NCI-H2107 treated with DMSO at 0.1 percent for 48 hours (cell line): ENCODE measurements at regions not wholly inside any gene's neighbourhood (a gene's known extent, or its start where the extent isn't known, plus 50 kb on each side); places are given as distances from the start of the nearest gene placed in this dataset.

ENCODE experiments used
- DNase-seq: peaks from one replicate; lab custom pipeline; 2025; ENCODE audit not compliant: unreplicated experiment; lab: John Stamatoyannopoulos, UW

DNA sequence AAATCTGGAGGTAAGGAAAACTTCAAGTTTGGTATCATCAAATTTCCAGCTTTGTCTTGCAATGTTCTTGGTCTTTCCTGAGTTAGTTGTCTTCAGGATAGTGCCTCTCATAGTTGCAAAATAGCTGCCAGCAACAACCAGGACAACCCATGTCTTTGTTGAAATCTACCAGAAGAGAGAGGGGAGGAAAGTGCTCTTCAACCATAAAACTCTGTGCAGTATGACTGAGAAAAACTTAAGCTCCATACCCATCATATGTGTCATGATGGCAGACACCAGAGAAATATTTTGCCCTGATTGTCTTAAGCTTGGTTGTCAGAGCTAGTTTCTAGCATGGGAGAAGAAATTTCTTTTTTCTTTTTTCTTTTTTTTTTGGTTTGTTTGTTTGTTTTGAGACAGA is 103.3 kb downstream of the SPRY2 start:
- no peak for DNase-seq

- no peak for DNase-seq
Observed at GRCh38 chr13:80235967-80236302, 105.0 kb downstream of the SPRY2 start.

- no peak for DNase-seq
Observed at GRCh38 chr13:80235166-80235966, 105.6 kb downstream of the SPRY2 start.

- DNase-seq: no peak
Observed at GRCh38 chr13:80227645-80228044, 113.3 kb downstream of the SPRY2 start.

GRCh38 chr13:80226645-80227044 is 114.3 kb downstream of the SPRY2 start:
- DNase-seq: no peak

GRCh38 chr13:80224468-80224867 is 116.5 kb downstream of the SPRY2 start:
- DNase-seq: no peak

DNA sequence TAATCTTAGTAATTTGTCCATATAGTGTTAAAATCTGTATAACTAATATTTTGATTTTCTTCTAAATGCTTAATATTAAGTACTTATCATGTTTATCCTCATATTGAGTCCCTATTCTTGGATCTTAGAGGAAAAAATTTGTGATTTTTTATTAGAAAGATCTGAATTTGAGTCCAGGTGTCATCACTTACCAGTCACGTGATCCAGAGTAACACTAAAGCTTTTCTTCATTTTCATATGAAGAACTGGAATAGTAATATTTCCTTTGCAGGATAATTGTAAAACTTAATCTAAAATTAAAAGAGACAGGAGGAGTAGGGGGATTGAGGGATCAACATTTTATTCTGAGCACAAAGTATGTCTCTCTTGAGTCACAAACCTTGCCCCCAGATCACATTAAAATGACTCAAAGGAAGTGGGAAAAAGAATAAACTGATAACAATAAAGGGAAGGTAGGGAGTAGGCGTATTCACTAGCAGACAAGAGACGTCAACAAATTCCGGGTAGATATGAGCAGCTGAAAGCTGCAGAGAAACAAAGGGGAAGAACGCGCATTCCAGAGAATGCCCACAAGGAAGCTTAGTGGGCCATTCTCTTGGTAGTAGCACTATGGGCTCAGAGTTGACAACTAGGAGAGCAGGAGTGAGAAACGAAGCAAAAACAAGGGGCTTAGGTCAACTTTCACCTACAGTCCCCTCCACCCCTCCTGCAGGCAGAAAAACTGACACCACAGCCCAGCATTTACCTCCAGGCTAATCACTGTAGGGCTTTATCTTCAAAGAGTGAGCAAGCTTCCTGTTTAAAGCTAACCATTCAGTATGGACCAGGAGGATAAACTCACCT is 123.1 kb downstream of the SPRY2 start:
- DNase-seq: no peak

GRCh38 chr13:80215368-80215767 is 125.6 kb downstream of the SPRY2 start:
- DNase-seq: no peak

- DNase-seq: no peak
Observed at GRCh38 chr13:80214521-80214991, 126.4 kb downstream of the SPRY2 start.

DNA sequence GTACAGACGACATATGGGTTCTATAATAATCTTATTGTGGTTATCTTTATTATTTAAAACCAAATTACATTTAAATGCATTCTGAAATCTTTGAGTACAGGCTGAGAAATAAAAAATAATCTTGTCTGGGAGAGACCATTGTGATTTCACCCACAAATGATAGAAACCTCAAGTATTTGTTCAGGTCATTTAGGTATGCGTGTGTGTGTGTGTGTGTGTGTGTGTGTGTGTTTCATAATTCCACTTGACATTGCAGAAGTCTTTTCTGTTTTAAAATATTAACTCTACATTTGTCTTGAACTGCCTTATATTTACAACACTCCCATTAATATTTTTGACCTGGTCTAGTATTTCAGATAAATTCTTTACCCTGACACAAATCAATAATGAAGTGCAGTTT is 126.9 kb downstream of the SPRY2 start:
- DNase-seq: no peak

DNA sequence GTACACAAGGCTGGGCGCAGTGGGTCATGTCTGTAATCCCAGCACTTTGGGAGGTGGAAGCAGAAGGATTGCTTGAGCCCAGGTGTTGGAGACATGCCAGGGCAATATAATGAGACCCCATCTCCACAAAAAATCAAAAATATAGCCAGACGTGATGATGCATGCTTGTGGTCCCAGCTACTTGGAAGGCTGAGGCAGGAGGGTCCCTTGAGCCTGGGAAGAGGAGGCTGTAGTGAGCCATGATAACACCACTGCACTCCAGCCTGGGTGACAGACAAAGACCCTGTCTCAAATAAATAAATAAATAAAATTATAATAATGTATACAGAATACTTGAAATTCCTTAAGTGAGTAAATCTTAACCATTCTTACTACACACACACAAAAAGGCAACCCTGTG is 127.7 kb downstream of the SPRY2 start:
- no peak for DNase-seq

GRCh38 chr13:80211566-80211965 is 129.4 kb downstream of the SPRY2 start:
- DNase-seq: no peak

GRCh38 chr13:80204642-80205041 is 136.3 kb downstream of the SPRY2 start:
- no peak for DNase-seq

GRCh38 chr13:80203496-80203895 is 137.4 kb downstream of the SPRY2 start:
- no peak for DNase-seq

DNA sequence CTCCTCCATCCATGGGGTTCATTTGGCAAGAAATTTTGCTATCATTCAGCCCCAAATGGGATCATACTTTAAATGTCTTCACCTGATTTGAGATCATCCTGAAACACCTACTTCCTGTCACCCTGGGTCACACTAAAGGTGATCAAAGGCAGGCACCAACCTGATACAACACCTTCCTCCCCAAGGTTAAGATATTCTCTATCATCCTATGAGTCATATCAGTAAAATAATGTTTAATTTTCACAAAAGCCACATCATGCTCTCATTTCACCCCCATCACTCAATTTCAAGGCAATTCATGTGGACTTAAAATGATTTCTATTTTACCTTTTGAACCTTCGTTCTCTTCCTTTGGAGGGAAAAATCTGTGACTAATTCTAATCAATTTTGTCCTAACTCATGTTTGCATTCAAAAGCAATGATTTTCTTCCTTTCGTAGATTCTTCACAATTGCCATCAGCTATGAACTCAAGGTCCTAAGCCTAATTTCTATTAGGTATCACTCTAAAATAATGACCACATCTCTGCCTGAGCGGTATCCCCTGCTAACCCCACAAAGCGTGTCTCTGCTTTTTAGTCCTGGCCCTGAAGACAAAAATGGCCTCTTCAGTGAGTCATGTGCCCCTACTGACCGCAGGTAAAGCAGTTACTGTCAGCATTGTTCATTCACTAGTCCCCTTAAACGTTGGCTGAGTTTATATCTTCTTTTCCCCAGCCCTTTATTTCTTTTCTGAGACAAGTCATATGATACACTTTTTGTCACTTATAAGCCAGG is 139.0 kb downstream of the SPRY2 start:
- no peak for DNase-seq

GRCh38 chr13:80199585-80200292 is 141.2 kb downstream of the SPRY2 start:
- no peak for DNase-seq

DNA sequence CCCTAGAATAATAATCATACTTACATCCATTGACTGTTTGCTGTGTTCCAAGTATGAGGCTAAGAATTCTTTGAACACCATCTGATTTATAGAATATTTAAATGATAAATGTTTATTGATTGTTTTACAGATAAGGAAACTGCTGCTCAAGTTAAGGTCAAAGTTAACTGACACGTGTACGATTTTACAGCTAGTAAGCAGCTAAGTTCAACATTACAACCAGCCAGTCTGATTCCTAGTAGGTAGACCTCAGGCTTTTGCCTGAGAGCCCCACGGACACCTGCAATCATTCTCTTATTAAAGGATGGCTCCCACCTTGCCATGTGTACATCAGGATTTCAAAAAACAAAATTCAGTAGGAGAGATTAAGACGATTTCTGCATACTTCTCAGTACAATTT is 141.9 kb downstream of the SPRY2 start:
- no peak for DNase-seq

DNA sequence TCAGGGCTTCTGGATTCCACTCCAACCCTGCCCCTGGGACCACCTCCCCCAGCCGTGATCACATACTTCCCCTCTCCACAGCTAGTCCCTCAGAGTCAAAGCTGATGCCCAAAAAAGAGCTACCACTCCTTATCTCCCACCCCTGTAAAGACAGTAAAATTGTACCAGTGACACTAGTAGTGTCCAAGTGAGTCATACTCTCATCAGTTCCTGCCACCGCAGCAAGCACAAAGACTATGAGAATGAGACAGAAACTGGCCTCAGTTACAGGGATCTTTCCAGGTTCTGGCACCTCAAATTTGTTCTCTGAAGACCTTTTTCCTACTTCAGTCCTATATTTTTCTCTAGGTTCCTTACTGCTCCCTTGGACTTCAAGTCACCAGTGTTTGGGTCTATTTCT is 144.2 kb downstream of the SPRY2 start:
- no peak for DNase-seq

GRCh38 chr13:80195649-80196048 is 145.3 kb downstream of the SPRY2 start:
- DNase-seq: no peak

- no peak for DNase-seq
Observed at GRCh38 chr13:80189889-80190597, 150.9 kb downstream of the SPRY2 start.
